ENCODE measurements at regions not wholly inside any gene's neighbourhood (a gene's known extent, or its start where the extent isn't known, plus 50 kb on each side); places are given as distances from the start of the nearest gene placed in this dataset.
"Not testable (repeated sequence)": the region's sequence is repeated elsewhere in the genome, so short reads cannot be mapped to it uniquely, and the experiment has no call there.

DNA sequence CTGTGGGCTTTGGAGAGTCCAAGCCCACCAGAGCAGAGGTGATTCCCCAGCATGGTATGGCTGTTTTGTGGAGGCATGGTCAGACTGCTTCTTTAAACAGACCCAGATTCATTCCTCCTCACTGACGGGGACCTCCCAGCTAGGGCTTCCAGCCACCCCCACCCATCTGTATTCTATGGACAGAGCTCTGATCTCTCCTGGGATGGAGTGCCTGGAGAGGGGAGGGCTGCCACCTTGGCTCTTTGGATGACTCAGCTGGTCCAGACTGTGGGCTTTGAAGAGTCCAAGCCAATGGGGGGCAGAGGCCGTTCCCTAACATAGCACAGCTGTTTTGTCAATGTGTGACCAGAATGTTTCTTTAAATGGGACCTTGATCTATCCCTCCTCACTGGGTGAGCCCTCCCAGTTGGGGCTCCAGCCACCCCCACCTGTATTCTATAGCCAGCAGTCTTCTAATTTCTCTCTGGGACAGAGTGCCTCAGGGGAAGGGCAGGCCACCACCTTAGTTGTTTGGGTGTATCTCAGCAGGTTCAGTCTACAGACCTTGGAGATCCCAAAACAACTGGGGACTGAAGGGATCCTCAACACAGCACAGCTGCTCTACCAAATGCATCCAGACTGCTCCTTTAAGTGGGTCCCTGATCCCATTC, 122.0 kb upstream of the OSTN start:
- in situ Hi-C loops (cut with MboI; ENCODE audit: low sequenced_read_pairs), result no loop called here

DNA sequence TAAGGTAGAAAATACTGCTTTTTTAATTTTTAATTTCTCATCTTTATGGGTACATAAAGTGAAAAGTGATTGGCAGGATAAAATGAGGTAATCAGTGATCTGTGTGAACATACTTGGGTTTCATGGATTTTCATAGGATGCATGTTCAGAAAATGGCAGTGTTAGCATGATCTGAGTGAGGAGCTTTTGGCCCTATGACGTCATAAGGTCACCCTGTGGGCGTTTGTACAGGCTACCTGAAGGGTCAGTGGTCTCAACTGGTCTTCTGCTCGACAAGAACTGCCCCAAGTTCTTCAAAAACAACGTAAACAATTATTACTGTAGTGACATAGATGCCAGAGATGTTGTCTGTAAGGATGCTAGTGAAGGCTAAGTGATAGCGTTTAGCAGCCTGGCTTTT, 124.5 kb upstream of the OSTN start:
- in situ Hi-C loops (cut with MboI; ENCODE audit: low sequenced_read_pairs), result loop anchor here (25.0 kb wide), 1 partner anchor 262 kb away; no protein-coding TSS in a partner anchor

DNA sequence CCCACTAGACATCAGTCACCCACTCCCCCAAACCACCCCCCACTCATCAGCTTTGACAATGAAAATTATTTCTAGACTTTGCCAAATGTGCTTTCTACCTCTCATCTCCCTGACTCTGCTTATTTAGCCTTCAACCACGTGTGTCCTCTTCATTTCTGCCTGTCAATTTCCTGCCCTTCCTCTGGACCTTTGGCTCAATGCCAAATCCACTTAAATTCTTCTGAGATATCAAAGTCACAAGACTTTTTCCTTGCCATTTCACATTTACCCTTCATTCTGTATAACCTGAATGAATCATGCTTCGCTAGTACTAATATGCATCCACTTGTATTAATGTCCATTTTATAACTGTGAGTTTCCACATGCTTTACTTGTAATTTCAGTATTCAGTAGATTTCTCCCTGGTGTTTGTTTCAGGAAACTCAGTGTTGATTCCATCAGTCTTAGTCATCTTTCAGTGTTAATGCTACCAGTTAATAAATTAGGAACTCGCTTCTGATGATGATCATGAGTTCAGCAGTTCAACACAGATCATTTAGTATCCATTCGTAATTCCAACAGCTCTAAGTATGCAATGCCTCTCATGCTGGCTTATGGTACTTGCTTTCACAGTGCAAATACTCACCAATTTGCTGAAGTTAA, 128.2 kb upstream of the OSTN start:
- in situ Hi-C loops (cut with MboI; ENCODE audit: low sequenced_read_pairs), result loop anchor here (25.0 kb wide), 1 partner anchor 259 kb away; no protein-coding TSS in a partner anchor

DNA sequence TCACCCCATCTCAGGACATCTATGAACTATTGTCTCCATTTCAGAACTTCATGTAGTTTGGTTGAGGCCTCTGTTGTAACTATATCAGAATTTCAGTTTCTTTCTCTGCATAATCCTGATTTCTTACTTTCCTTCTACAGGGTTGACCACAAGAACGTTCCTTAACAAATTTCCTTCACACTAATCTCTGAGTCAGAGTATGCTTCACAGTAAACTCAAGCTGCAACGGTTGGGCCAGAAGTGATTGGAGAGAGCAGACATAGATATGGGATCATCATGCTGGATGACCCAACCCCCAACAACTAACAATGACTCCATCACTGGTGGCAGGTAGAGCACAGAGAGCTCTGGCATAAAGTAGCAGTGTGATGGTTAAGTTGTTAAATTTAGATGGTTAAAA, 128.8 kb upstream of the OSTN start:
- in situ Hi-C loops (cut with MboI; ENCODE audit: low sequenced_read_pairs), result loop anchor here (25.0 kb wide), 1 partner anchor 258 kb away; no protein-coding TSS in a partner anchor

DNA sequence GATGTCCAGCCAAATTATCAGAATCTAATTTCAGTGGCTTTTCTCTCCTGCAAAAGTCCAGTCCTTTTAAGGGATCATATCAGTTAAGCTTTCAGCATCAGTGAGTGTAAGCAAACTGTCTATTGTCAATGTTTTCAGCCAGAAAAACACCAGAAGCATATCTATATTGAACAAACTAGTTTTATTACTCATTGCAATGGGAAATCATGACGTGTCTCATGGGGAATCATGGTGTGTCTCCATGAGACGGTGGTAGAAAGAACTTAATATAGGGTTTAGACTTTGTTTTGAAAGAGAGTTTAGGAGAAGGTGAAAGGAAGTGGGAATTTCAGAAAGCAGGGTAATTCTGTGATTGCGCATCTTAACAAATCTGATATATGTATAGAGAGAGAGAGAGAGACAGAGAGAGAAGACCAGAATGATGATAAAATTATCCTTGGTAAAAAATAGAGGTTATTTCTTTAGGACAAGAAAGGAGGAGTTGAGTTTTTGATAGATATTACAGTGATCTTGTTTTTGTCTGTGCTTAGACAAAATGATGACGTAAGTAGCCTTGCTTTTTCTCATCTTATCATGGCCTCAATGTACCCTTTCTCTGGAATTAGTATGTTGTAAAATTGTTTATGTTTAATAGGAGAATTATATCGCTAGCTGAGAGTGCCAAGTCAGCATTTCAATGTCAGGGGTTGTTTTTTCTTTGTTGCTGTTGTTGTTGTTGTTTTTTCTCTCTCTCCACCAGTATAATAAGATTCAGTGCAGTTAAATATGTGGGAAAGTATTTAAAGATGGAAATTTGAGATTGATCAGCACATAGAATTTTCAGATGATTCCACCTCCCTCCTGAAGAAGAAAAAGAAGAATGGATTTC, 129.9 kb upstream of the OSTN start:
- in situ Hi-C loops (cut with MboI; ENCODE audit: low sequenced_read_pairs), result loop anchor here (25.0 kb wide), 1 partner anchor 257 kb away; no protein-coding TSS in a partner anchor

DNA sequence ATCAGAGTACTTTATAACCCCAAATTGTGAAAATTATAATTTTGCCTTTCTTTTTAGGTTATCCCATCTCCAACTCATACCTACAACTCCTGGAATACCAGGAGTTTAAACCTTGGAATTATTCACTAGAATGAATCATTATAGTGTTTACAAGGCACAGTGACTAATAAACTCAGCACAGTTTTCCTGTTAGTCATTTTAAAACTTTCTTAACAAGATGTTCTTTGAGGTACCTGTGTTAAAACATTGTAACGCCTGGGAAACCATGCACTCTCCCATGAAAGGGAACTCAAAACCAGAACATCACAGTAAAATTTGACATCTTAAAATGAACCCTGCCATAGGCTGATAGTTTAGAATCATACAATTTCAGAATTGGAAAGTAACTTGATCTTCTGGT, 132.4 kb upstream of the OSTN start:
- in situ Hi-C loops (cut with MboI; ENCODE audit: low sequenced_read_pairs), result loop anchor here (25.0 kb wide), 1 partner anchor 254 kb away; no protein-coding TSS in a partner anchor

DNA sequence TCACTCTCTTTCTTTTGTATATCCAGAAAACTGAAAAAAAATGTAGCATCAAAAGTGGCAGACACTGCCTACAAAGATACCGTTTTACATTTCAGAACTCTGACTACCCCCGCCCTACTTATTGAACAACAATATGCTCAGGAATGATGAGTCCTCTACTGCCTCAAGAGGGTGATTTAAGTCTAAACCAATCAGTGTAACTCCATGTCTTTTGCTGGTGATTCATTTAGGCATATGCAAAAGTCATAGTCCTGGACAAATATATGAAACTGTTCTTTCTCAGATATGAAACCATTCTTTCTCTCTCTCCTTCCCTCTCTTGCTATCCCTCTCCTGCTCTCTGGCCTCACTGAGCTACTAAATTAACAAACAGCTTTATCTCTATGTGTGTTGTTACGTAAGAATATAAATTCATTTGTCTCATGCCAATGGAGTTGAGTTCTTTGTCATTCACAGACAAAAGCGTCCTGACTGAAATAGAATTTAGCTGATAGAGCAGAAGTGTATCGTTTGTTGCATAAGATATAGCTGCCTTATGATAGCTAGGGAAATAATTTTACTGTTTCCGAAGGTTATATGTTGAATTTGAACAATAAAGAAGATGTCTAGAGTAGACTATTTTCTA, 133.7 kb upstream of the OSTN start:
- in situ Hi-C loops (cut with MboI; ENCODE audit: low sequenced_read_pairs), result loop anchor here (25.0 kb wide), 1 partner anchor 253 kb away; no protein-coding TSS in a partner anchor

DNA sequence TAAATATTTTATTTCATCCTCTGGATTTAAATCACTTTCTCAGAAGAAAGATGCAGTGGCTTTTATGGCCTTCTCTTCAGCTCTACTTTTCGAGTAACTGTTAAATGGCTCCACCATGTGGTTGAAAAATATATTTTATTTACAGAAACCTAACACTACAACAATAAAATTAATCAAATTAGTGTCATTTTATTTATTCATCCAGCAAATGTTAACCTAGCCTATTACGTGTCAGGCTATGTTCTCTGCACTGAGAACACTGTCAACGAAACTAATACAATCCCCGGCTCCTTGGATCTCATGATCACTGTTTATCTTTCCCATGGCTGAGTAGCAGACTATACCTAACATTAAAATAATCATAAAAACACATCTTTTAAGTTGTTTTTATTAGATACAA, 148.0 kb upstream of the OSTN start:
- in situ Hi-C loops (cut with MboI; ENCODE audit: low sequenced_read_pairs), result loop anchor here (25.0 kb wide), 1 partner anchor 239 kb away; no protein-coding TSS in a partner anchor

DNA sequence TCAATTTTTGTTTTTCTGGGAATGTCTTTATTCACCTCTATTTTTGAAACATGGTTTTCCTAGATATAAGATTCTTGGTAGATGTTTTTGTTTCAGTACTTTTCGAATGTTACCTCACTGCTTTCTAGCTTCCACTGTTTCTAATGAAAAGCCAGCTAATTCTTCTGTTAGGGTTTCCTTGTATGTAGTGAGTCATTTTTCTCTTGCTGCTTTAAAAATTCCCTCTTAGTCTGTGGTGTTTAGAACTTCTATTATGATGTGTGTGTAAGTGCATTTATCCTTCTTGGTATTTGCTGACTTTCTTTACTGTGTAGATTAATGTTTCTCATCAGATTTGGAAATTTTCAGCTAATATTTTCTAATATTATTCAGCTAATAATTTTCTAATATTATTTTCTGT, 151.1 kb upstream of the OSTN start:
- in situ Hi-C loops (cut with MboI; ENCODE audit: low sequenced_read_pairs), result no loop called here

DNA sequence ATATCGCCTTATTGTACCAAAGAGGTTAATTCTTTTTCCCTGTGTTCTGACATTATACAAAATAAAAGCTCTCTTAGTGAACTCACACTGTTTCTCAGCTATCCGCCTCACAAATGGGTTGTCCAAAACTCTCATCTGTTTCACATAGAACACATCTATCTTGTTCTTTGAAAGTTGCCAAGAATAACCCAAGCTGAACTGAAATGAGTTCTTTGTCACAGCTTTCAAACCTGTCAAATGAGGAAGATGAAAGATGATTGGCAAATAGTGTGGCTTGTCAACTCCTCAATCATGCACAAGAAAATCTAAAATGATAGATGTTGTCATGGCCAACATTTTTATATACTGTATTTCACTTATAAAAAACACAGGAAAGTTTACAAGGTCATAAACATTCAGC, 168.1 kb upstream of the OSTN start:
- in situ Hi-C loops (cut with MboI; ENCODE audit: low sequenced_read_pairs), result no loop called here

DNA sequence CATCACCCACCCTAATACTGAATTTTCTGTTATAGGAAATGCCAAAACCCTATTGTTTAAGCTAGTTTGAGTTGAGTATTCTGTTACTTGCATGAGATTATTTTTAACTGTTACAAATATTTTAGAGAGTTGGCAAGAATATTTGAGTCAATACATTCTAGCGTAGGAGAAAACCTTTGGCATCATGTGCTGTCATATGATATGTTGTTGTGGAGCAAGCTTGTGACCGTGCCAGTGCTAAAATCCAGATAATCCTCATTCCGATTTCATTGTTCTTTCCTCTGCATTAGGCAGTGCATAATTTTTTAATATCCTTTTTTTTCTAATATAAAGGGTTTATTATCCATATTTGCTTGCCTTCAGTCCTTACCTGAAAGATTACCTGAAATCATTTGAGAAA, 168.0 kb upstream of the GMNC start:
- in situ Hi-C loops (cut with MboI; ENCODE audit: low sequenced_read_pairs), result no loop called here

DNA sequence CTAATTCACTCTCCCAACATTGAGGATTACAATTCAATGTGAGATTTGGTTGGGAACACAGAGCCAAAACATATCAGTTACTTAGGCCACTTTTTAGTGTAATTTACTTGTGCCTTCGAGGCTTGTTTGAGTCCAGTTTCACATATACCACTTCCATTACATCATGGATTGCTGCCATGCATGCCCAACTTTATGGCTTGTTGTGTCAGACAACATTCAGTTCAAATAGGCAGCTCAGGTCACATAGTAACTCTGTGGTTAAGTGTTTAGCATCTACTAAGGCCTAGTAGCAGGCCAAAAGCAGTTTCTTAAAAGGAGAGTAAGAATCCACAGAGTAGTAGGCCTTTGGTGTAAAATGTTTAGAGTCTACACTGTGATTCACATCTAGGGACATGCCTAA, 164.3 kb upstream of the GMNC start:
- in situ Hi-C loops (cut with MboI; ENCODE audit: low sequenced_read_pairs), result no loop called here

DNA sequence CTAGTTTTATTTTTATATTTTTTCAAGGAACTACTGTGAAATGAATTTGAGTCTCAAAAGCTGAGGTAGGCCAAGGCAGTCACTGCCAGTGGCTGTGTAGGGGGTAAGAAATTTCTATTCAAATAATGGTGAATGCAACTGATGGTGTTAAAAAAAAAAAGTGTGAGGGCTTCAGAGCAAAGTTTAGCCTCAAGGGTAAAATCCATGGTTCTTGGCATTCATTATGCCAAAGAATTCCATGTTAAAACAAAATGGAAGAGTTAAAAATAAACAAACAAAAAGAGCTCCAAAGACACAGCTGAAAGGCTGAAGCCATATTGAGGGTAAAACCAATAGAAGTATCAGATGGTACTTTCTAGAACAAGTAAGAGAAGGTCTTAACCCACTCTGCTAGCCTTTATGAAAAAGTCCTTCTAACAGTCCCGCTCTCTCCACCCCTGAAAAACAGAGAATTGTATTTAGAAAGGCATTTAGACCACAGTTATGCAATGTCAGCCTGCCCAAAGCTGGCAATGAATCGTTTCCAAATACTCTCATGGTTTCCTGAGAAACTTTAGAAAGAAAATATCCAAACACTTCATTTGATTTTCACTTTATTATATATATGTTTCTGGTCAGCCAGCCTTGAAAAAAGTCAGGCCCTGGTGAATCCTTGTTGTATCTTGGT, 158.4 kb upstream of the GMNC start:
- in situ Hi-C loops (cut with MboI; ENCODE audit: low sequenced_read_pairs), result no loop called here

DNA sequence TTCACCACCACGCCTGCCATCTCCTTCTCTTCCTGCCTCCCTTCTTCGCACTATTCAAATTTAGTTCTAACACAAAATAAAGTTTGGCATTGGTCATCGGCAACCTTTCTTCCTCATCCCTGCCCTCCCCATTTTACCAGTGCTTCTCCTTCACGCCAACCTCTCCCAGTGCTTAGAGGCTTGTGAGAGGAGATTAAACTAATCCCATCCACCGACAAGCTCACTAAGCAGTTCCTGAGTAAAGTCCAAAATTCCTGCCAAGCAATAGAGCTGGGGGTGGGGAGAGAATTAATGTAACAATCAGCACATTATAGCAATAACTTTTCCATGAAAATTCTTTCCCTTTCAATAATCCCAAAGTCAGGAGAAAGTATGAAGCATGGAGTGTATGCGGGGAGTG, 157.4 kb upstream of the GMNC start:
- in situ Hi-C loops (cut with MboI; ENCODE audit: low sequenced_read_pairs), result no loop called here

DNA sequence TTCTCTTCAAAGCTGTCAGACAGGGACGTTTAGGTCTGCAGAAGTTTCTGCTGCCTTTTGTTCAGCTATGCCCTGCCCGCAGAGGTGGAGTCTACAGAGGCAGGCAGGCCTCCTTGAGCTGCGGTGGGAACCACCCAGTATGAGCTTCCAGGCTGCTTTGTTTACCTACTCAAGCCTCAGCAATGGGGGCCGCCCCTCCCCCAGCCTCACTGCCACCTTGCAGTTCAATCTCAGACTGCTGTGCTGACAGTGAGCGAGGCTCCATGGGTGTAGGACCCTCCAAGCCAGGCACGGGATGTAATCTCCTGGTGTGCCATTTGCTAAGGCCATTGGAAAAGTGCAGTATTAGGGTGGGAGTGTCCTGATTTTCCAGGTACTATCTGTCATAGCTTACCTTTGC, 153.5 kb upstream of the GMNC start:
- in situ Hi-C loops (cut with MboI; ENCODE audit: low sequenced_read_pairs), result not testable (repeated sequence)

DNA sequence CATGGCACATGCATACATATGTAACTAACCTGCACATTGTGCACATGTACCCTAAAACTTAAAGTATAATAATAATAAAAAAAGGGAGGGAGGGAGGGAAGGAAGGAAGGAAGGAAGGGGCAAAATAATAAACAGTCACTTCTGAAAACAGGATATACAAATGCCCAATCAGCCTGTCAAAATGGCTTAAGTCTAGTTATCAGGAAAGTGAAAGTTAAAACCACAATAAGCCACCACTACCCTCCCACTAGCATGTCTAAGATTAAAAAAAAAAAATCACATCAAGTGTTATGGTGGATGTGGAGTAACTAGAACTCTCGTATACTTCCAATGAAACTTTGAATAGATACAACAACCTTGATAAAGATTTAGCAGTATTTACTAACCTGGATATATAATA, 145.6 kb upstream of the GMNC start:
- in situ Hi-C loops (cut with MboI; ENCODE audit: low sequenced_read_pairs), result no loop called here

DNA sequence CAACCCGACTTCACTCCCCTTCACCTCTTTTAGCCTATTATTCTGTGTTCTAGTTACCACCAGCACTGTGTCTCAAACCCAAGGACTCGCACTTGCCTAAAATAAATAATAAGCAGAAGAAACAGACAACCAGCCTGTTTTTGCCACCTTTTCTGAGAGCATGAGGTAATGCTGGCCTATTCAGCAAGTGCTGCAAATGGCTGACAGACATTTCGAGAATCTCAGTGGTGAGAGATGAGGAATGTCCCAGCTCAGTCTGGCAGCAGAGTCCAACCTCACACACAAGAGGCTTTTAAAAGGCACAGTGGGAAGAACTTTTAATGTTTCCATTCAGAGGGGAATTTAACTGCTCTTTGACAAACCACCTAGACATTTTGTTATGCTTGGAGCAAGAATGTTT, 143.3 kb upstream of the GMNC start:
- in situ Hi-C loops (cut with MboI; ENCODE audit: low sequenced_read_pairs), result no loop called here

DNA sequence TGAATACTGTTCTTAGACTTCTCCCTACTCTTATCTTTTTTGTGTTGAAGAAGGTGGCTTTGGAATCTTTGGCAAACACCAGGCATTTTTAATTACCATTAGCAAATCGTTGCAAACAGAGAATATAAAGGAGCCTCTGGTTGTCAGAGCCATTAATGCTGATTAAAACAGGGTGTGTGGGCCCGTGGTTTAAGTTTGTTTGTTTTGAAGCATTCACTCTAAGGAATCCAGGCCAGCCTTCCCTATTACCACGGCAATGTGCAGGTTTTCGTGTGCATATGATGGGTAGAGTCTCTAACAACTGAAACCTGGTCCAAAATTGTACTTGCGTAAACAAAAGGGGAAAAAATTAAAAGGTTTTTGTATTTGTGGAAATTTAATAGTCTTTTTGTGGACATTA, 141.2 kb upstream of the GMNC start:
- in situ Hi-C loops (cut with MboI; ENCODE audit: low sequenced_read_pairs), result no loop called here

DNA sequence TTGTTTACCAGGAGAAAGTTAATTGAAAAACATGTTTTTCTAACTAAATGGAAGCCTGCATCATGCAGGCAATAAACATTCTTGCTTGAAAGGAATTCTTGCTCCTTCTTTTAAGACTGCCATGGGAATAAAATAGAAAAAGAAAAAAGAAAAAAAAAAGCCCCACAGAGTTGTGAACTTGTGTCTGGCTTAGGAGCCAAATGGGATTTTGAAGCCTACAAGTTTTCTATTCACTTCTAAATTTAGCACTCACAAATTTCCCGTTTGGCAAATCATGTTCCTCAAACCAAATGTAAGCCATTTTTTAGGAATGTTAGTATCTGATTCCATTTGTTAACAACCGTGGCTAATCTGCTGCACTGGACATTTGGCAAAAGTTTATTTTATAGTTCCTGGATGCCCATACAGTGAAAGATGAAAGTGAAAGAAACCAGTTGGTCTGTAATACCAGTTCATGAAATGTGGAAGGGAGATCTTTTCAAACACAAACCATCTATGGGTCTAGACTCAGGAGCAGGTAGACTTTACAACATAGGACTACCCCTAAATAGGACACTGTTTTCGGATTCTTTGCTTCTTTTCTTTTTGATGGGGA, 133.8 kb upstream of the GMNC start:
- in situ Hi-C loops (cut with MboI; ENCODE audit: low sequenced_read_pairs), result no loop called here

DNA sequence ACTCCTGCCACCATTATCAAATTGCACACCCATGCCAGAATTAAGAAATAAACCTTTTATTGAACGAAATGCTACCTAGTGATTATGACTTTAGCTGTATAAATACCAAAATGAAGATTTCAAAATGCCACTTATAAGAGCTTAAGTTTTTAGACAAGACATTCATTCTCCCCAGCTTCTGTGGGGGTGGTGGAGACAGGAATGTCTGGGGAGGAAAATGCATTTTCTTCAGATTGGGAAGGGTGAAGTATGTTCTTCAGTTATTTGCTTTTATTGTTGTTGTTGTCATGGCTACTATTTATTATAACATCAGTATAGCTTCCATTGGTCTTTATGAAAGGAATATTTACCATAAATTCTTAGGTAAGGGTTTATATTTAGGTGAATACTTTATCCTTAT, 132.7 kb upstream of the GMNC start:
- in situ Hi-C loops (cut with MboI; ENCODE audit: low sequenced_read_pairs), result no loop called here

Data from HL-60/S4 treated with phorbol 12-myristate 13-acetate at 8.2 ng/mL for 4 days and 3 days (cell line).